ENCODE measurements at regions not wholly inside any gene's neighbourhood (a gene's known extent, or its start where the extent isn't known, plus 50 kb on each side); places are given as distances from the start of the nearest gene placed in this dataset.

GRCh38 chr6:87822011-87822410 is 120.0 kb upstream of the AKIRIN2 start:
- TF ChIP-seq, protein P1, sequence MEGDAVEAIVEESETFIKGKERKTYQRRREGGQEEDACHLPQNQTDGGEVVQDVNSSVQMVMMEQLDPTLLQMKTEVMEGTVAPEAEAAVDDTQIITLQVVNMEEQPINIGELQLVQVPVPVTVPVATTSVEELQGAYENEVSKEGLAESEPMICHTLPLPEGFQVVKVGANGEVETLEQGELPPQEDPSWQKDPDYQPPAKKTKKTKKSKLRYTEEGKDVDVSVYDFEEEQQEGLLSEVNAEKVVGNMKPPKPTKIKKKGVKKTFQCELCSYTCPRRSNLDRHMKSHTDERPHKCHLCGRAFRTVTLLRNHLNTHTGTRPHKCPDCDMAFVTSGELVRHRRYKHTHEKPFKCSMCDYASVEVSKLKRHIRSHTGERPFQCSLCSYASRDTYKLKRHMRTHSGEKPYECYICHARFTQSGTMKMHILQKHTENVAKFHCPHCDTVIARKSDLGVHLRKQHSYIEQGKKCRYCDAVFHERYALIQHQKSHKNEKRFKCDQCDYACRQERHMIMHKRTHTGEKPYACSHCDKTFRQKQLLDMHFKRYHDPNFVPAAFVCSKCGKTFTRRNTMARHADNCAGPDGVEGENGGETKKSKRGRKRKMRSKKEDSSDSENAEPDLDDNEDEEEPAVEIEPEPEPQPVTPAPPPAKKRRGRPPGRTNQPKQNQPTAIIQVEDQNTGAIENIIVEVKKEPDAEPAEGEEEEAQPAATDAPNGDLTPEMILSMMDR (IDR thresholded peaks at IDR 0.05), result no peak
- TF ChIP-seq EP300 (IDR thresholded peaks at IDR 0.05), result no peak
- TF ChIP-seq POLR2AphosphoS5 (IDR thresholded peaks at IDR 0.05), result no peak
